Calu3 (cell line): ENCODE measurements at regions not wholly inside any gene's neighbourhood (a gene's known extent, or its start where the extent isn't known, plus 50 kb on each side); places are given as distances from the start of the nearest gene placed in this dataset.

Experiments
- BruUV-seq: library from RNA; stranded (reverse); fragments of 400-500 nt; replicated peaks from 2 replicates; lab custom pipeline; 2021; lab: Mats Ljungman, UMichigan
- CTCF ChIA-PET: fragments of 300-600 bp; sonication (Branson Sonifier 250); formaldehyde crosslinking; loops from one replicate; lab custom pipeline; 2022; ENCODE audit warnings: antibody characterized with exemption; lab: Charles Lee
- DNase-seq: peaks from one replicate; pipeline ENCODE4 v3.0.0; 2022
- H3K27ac Mint-ChIP-seq: one replicate; pipeline ENCODE4 v1.8.0; 2022; ENCODE audit warnings: mixed read lengths; ENCODE audit not compliant: unreplicated experiment
- H3K27me3 Mint-ChIP-seq: one replicate; pipeline ENCODE4 v1.8.0; 2022; ENCODE audit warnings: mixed read lengths; ENCODE audit not compliant: unreplicated experiment
- H3K36me3 Mint-ChIP-seq: one replicate; pipeline ENCODE4 v1.8.0; 2022; ENCODE audit warnings: mild to moderate bottlenecking, moderate library complexity, mixed read lengths; ENCODE audit not compliant: insufficient read depth, unreplicated experiment
- H3K4me1 Mint-ChIP-seq: one replicate; pipeline ENCODE4 v1.8.0; 2022; ENCODE audit warnings: mild to moderate bottlenecking, low read depth, mixed read lengths; ENCODE audit not compliant: unreplicated experiment
- H3K4me3 Mint-ChIP-seq: one replicate; pipeline ENCODE4 v1.8.0; 2022; ENCODE audit warnings: mild to moderate bottlenecking, low read depth, moderate library complexity, mixed read lengths; ENCODE audit not compliant: unreplicated experiment
- H3K9me3 Mint-ChIP-seq: one replicate; pipeline ENCODE4 v1.8.0; 2022; ENCODE audit warnings: low read depth, mixed read lengths; ENCODE audit not compliant: unreplicated experiment
- intact Hi-C: fragments of 100-400 bp; cut with micrococcal nuclease; formaldehyde crosslinking; loops from one replicate; pipeline ENCODE4 v1.10.0; 2022; ENCODE audit not compliant: unreplicated experiment
- TF ChIP-seq, protein P1 (sequence below): fragments of 200-600 bp; IDR thresholded peaks from one replicate; pipeline ENCODE4 v1.8.0; 2022; ENCODE audit warnings: antibody characterized with exemption; ENCODE audit not compliant: unreplicated experiment

DNA sequence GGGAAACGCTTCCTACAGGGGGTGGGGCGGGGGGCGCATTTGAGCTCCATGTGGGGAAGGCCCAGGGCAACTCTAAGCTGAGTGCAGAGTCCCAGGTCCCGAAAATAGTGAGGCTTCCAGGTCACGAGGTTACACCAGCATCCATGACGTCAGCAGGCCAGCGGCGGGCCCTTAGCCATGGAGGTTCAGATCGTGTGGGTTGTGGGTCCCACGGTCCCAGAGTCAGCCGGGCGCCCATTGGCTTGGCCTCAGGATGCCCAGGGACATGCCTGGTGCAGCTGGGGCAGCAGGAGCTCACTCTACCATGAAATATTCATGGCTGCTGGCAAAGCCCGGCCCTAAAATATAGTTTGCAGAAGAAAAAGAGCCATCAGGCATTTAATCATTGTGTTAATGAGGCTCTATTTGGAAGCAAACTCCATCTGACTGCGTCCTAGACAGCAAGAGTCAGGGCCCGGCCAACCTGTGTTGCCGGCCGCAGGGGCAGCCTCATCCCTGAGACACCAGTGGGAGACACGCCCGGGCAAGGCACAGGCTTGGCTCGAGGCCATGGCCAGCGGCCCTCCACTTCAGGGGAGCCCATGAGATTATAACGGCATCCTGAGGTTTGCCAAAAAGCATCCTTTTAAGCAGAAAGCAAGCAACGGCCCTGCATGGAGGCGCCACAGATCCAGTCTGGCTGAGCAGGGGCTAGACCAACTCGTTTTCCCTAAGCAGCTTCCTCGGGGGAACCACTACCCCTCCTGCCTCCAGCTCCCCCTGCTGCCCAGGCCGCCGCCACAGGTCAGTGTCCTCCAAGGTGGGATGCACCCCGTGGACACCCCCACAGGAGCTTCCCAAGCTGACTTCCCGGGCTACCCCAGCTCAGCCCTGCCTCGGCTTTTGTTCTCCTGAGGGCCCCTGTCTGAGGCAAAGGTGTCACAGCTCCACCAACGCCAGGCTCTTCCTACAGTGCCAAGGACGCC lies 108.9 kb upstream of the PPP1R26 start:
- no peak overlapping the region for H3K27ac Mint-ChIP-seq
- H3K36me3 Mint-ChIP-seq: no peaks in the 10 kb centered on the region
- H3K27me3 Mint-ChIP-seq: peaks cover 47% of the 10 kb centered on the region
- CTCF ChIA-PET: no interaction called here
- TF ChIP-seq, protein P1, sequence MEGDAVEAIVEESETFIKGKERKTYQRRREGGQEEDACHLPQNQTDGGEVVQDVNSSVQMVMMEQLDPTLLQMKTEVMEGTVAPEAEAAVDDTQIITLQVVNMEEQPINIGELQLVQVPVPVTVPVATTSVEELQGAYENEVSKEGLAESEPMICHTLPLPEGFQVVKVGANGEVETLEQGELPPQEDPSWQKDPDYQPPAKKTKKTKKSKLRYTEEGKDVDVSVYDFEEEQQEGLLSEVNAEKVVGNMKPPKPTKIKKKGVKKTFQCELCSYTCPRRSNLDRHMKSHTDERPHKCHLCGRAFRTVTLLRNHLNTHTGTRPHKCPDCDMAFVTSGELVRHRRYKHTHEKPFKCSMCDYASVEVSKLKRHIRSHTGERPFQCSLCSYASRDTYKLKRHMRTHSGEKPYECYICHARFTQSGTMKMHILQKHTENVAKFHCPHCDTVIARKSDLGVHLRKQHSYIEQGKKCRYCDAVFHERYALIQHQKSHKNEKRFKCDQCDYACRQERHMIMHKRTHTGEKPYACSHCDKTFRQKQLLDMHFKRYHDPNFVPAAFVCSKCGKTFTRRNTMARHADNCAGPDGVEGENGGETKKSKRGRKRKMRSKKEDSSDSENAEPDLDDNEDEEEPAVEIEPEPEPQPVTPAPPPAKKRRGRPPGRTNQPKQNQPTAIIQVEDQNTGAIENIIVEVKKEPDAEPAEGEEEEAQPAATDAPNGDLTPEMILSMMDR: no peak
- intact Hi-C loops: no loop called here
- H3K9me3 Mint-ChIP-seq: no peaks in the 10 kb centered on the region
- no peaks in the 10 kb centered on the region for H3K4me1 Mint-ChIP-seq
- no TSS peak for BruUV-seq
- DNase-seq: no peak
- H3K4me3 Mint-ChIP-seq: no peak overlapping the region

DNA sequence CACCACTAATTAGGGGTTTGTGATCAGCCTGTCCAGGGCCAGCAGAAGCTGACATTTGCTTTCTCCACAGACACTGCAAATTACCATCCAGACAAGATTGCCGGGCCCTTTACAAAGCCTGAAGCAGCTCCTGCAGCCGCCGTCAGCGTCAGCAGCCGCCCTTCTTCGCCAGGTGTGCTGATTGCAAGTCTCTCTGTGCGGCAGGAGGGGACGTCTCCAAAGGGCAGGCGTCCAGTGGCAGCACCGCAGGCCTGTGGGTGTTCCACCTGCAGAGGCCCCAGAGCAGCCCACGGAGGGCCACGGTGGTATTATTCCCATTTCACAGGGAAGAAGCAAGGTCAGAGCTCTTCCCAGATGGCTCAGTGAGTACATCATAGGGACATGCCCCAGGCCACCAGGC lies 108.0 kb upstream of the PPP1R26 start:
- TF ChIP-seq, protein P1: no peak
- BruUV-seq: no TSS peak
- no peak overlapping the region for H3K27ac Mint-ChIP-seq

DNA sequence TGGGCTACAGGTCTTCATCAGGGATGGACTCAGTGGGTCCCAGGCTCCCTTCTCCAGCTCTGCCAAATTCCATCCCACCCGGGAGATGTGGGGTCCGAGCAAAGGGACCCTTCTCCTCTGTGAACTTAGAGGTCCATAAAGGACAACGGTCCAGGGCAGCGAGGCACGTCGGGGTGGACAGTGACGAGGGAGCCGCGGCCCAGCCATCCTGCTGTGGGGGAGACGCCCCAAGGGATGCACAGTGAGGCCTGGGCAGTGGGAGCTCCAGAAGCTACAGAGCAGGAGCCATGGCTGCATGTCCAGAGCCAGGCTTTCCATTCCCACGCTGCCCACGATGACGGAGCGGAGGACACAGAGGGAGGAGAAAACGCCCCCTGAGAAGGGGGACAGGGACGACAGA lies 107.5 kb upstream of the PPP1R26 start:
- no peak for DNase-seq
- CTCF ChIA-PET: no interaction called here
- Mint-ChIP-seq H3K27me3 (peaks cover 56% of the 10 kb centered on the region), H3K36me3 (no peaks in the 10 kb centered on the region), H3K27ac (no peak overlapping the region), H3K4me3 (no peak overlapping the region), H3K9me3 (no peaks in the 10 kb centered on the region), H3K4me1 (no peaks in the 10 kb centered on the region)
- TF ChIP-seq, protein P1: no peak
- intact Hi-C loops: no loop called here
- BruUV-seq: no TSS peak

More for the DNA sequence above, 108.0 kb upstream of the PPP1R26 start:
- Mint-ChIP-seq H3K9me3 (no peaks in the 10 kb centered on the region), H3K27me3 (peaks cover 56% of the 10 kb centered on the region), H3K36me3 (no peaks in the 10 kb centered on the region), H3K4me3 (no peak overlapping the region), H3K4me1 (no peaks in the 10 kb centered on the region)
- CTCF ChIA-PET: no interaction called here
- no peak for DNase-seq
- intact Hi-C loops: no loop called here

DNA sequence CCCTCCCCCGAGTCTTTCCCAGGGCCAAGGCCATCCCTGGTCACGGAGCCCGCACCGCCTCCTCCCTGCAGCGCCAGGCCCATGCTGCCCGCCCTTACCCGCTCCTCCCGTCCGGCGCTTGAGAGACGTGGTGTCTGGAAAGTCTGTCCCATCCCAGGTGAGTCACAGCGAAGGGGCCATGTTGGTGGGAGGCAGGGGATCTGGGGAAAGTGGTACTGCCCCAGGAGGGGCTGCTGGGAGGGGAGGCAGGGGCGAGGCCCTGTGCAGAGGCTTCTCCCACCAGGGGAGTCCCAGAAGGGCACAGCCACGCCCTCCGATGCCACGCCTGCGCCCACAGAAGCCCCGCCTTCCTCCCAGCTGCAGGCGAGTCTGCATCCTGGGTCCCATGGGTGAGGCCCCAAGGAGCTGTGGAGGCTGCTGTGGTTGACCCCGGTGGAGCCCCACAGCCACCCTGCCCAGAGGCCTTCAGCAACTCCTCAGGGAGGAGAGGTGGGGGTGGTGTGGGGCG lies 107.0 kb upstream of the PPP1R26 start:
- Mint-ChIP-seq H3K36me3 (no peaks in the 10 kb centered on the region), H3K27me3 (peaks cover 56% of the 10 kb centered on the region), H3K4me3 (no peak overlapping the region), H3K27ac (no peak overlapping the region), H3K9me3 (no peaks in the 10 kb centered on the region), H3K4me1 (no peaks in the 10 kb centered on the region)
- TF ChIP-seq, protein P1: no peak
- CTCF ChIA-PET: no interaction called here
- intact Hi-C loops: no loop called here
- BruUV-seq: no TSS peak
- DNase-seq: no peak
